Stimulated activated CD4-positive, alpha-beta T cell treated with anti-CD3 and anti-CD28 coated beads, Interleukin-2, amount 100 ng/mL, for 24 hours (primary cell): ENCODE measurements at regions not wholly inside any gene's neighbourhood (a gene's known extent, or its start where the extent isn't known, plus 50 kb on each side); places are given as distances from the start of the nearest gene placed in this dataset.
"Not testable (repeated sequence)": the region's sequence is repeated elsewhere in the genome, so short reads cannot be mapped to it uniquely, and the experiment has no call there.

ENCODE experiments used
- DNase-seq, 2 donors: peaks; one replicate each; pipeline ENCODE4 v3.0.0-alpha.2; 2020

DNA sequence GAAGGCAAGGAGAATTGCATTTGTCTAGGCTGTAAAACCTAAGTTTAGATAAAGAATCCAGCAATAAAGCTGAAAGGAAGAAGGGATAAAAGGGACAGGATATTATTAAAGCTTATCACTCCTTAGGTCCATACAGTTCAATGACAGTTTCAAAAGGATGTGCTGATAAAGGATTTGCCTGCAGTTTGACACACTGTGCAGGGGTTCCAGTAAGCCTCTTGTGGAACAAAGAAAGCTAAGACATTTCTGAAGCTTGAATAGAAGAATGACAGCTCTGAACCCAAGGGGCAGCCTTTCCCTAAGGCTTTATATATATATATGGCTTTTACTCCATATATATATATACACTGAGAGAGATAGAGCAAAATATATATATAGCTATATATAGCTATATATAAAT, 276.8 kb upstream of the GRM3 start:
- DNase-seq: no peak

DNA sequence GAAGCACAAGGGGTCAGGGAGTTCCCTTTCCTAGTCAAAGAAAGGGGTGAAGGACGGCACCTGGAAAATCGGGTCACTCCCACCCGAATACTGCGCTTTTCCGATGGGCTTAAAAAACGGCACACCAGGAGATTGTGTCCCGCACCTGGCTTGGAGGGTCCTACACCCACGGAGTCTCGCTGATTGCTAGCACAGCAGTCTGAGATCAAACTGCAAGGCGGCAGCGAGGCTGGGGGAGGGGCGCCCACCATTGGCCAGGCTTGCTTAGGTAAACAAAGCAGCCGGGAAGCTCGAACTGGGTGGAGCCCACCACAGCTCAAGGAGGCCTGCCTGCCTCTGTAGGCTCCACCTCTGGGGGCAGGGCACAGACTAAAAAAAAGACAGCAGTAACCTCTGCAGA, 303.3 kb upstream of the GRM3 start:
- not testable (repeated sequence) for DNase-seq

DNA sequence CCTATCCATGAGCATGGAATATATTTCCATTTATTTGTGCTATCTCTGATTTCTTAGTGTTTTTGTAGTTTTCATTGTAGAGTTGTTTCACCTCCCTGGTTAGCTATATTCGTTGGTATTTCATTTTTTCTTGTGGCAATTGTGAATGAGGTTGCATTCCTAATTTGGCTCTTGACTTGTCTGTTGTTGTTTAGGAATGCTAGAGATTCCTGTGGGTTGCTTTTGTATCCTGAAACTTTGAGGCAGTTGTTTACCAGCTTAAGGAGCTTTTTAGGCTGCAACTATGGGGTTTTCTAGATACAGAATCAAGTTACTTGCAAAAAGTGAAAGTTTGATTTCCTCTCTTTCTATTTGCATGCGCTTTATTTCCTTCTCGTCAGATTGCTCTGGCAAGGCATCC, 304.7 kb upstream of the GRM3 start:
- no peak for DNase-seq

DNA sequence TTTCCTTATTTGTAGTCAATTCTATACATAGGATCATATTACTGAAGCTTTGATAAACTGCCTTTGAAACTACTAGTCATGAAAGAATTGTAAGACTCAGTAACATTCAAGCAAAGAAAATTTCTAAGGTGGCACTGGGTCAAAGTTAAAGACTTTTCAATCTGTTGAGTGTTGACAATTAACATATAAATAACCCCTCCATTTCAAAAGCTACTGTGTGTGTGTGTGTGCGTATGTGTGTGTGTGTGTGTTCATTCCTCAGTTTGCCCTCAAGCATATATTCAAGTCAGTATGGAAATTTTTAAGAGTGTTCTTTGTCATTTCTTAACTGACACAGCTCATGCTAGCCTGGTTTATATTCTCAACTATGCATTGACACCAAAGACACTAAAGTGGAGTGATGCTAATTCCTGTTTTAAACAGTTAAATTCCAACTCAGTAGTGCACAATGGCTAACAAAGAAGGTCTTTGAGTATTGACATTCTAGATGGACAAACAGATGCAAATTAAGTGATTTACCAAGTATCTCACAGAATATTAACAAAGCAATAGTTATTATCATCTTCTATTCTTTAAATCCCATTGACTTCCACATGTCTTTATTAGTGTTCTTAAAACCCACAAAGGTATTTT, 314.8 kb upstream of the GRM3 start:
- DNase-seq: no peak

DNA sequence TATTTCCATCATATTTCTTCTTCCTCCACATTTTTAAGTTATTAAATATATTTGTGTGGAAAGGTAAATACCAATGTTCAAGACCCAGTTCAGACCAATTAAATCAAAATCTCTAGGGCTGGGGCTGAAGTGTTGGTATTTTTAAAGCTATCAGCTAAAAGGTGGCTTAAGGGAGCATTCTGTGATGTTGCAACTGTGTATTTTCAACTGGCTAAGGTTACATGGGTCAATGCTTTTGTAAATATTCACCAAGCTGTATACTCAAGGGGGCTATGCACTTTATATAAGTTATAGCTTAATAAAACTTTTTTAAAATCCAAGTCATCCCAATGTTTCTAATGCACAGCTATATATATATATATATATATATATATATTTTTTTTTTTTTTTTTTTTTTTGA, 316.9 kb upstream of the GRM3 start:
- DNase-seq: no peak

DNA sequence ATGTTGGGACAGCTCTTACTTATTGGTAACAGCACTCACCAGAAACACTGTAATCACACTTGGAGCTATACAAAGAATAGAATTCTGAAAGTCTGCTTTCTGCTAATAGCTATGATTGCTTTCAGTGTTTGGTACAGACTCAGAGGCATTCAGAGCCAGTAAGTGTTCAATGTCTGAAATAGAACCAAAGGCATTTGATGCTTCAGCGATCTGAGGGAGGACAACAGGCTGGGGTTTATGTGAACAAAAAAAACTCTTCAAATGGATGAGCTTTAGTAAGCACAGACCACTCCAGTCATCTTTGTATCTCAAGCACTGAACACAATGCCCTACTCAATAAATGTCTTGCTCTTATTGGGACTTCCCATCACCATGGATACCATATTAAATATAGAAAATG, 322.8 kb upstream of the GRM3 start:
- no peak for DNase-seq

DNA sequence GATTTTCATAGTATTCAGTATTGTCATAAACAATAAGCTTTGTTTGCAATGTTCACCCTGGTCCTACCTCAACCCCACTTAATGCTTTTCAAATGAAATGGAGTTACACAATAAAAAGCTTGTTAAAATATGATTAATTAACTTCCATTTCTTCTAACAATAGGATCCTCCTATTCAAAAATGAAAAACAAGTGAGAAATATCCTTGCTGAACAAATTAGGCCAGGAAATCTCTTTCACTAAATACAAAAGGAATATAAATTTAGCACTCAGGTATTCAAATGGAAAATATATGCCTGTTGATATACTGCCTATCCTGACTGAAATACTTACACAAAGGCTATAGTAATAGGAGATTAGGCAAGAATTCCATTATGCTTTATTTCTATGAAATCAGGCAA, 323.4 kb upstream of the GRM3 start:
- DNase-seq: no peak

DNA sequence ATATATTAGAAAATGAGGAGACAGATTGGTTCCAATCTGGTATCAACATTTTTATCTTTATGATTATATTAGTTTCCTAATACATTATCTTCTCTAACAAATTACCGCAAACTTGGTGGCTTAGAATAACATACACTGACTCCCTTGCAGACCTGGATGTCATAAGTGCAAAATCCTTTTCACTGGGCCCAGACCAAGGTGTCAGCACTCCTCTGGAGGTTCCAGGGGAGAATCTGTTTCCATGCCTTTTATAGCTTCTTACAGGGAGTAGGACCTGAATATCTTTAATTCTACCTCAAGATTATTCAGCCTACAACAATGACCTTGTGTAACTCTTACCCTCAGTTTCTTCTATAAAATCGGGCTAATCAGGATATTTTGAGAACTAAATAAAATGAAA, 329.9 kb upstream of the GRM3 start:
- DNase-seq: no peak

DNA sequence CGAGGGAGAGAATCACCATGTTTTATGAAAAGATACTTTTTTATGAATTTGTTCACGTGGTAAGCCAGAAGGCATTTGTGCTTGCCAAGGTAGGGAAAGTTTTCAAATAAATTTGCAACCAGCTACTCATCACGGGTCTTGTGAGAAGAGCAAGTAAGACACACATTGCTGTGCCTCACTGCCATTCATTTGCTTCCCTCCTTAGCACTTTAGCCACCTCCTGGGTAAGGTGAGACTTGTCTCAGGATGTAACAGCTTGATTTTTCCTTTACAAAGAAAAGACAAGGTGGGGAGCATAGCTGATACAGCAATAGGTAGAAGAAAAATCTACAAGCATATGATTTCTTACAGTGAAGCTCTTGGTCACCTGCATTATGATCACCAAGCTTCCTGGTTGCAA, 342.4 kb upstream of the GRM3 start:
- DNase-seq: no peak

DNA sequence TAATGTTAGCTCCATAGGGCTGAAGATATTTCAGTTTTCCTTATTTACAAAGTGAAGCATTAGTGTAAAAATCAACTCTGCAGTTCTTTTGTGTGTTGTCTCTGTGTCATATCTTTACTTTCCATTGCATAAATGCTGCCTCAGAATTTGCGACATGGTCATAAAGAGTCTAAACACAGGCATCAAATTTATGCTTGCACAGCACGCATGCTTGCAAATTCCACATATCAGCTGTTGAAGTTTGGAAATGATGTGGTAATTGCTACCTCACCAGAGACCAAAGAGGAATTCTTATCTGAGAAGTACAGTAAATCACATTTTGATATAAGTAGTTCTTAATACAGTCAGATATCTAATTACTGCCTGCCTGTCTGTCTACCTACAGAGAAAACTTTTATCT, 348.2 kb upstream of the GRM3 start:
- DNase-seq: no peak

DNA sequence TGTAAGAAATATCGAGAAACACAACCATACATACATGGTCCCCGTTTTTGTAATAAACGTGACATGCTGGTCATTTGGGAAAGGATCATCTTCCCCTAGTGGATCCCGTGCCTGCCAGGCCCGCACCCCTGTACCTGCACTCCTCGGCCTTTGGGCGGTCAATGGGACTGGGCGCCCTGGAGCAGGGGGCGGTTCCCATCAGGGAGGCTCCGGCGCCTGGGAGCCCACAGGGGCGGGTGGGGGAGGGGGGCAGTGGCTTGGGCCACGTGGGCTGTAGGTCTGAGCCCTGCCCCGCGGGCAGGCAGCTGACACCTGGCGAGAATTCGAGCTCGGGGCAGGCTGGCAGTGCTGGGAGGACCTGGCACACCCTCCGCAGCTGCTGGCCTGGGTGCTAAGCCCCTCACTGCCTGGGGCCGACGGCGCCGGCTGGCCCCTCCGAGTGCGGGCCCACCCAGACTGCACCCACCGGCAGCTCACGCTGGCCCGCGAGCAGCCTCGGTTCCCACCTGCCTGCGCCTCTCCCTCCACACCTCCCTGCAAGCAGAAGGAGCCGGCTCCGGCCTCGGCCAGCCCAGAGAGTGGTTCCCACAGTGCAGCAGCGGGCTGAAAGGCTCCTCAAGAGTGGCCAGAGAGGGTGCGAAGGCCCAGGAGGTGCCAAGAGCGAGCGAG, 361.6 kb upstream of the GRM3 start:
- DNase-seq: no peak

DNA sequence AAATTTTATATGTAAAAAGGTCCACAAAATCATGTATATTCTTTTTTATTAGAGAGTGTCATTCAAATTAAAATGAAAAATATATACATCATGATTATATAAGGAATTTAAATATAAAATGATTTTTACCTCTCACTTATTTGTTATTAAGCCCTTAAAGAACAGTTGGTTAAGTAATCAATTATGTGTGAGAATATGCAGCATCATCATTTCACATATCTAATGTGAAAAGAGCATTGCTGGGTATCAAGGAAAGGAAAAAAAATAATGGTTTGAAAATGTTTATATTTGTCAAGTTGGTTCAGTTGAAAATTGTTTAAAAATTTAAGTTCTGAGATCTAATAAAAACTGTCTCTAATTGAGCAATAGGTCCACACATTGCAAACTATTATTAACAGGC, 363.6 kb upstream of the GRM3 start:
- no peak for DNase-seq

DNA sequence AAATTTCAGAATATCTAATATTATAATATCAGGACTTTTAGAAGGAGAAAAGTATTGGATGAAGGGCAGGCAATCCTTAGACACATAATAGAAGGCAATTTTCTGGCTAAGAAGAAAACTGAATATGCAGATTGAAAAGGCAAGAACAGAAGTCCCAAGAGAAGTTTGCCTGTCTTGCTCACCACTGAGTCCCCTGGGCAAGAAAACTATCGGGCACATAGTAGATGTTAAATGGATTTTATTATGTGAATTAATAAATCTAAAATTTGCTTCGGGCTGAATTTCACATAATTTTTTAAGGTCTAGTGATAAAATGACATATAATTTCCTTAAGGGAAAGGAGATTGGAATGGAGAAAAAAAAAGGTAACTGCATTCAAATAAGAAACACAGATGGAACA, 380.9 kb upstream of the GRM3 start:
- DNase-seq: no peak

DNA sequence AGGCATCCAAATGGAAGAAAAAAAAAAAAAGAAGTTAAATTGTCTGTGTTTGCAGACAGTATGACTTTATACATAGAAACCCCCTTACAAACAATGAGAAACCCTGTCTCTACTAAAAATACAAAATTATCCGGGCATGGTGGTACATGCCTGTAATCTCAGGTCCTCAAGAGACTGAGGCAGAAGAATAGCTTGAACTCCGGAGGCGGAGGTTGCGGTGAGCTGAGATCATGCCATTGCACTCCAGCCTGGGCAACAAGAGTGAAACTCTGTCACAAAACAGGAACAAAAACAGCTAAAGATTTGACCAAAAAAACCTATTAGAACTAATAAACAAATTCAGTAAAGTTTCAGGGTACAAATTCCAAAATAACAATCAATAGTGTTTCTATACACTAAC, 385.8 kb upstream of the GRM3 start:
- DNase-seq: no peak

DNA sequence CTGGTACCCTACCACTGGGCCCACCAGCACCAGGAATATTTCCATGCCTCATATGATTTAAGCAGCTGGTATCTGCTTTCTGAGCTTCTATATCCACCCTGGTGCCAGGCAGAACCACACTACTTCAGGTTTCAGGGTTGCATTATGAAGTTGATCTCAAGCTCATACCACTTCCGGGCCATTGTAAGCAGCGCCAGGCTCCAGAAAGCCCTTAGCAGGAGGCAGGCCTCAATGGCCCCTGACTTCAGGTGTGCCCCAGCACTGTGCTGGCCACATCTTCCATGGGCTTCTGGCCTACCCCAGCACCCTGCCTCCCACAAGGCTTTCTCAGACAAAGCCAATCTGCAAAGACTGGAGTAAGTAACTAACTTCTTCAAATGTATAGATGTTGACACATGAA, 391.3 kb upstream of the GRM3 start:
- DNase-seq: no peak

DNA sequence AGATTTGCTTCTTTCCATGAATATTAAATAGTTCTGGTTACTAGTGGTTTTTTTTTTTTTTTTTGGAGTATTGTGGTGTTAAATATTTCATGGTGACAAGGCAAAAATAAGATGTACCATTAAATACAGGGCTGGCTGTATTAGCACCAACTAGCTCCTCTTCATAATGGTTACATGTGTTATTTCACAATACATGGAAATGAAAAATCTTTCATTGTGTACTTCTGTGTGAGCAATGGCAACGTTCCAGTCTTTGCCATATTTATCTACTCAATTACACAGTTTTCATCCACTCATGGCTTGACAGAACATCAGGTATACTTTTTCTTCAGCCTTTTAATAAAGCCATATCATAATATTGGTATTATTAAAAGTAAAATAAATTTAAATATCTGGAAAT, 394.7 kb upstream of the GRM3 start:
- no peak for DNase-seq

DNA sequence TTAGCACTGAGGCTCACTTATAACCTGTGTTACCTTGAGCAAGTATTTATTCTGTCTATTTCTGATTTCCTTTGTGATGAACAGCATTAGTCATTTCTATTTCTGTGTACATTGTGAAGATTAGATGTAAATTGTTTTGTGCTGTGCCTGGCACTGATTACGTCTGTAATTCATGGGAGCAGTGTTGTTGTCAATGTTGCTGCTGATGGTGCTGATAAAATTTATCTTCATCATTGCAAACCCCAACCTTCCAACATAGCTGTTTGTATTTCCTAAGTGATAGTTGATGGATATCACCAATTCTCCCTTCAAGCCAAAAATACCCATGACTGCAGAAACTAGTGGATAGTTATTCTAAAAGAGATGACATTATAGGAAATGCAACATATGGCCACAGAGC, 400.5 kb upstream of the GRM3 start:
- no peak for DNase-seq

DNA sequence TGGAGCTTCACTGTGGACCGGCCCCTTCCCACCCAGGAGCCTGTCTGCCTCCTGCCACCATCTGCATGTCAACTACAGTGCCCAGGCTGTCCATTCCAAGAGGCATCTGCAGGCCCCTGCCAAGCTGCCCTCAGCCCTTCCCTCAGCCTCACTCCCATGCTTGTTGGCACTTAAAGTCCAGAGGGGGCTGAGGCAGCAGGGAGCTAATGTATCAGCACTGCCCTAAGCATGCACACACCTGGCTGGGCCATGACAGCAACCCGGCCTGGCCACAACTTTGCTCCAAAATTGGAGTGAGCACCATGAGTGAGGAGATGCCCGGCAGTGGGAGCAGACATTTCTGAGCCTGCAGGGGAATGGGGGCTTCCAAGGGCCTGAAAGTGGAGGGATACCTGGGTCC, 417.5 kb upstream of the GRM3 start:
- no peak for DNase-seq

DNA sequence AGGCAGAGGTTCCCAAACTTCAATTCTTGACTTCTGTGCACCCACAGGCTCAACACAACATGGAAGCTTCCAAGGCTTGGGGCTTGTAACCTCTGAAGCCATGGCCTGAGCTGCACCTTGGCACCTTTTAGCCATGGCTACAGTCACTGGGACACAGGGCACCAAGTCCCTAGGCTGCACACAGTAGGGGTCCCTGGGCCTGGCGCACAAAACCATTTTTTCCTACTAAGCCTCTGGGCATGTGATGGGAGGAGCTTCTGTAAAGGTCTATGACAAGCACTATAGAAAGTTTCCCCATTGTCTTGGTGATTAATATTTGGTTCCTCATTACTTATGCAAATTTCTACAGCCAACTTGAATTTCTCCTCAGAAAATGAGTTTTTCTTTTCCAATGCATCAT, 420.9 kb upstream of the GRM3 start:
- no peak for DNase-seq

DNA sequence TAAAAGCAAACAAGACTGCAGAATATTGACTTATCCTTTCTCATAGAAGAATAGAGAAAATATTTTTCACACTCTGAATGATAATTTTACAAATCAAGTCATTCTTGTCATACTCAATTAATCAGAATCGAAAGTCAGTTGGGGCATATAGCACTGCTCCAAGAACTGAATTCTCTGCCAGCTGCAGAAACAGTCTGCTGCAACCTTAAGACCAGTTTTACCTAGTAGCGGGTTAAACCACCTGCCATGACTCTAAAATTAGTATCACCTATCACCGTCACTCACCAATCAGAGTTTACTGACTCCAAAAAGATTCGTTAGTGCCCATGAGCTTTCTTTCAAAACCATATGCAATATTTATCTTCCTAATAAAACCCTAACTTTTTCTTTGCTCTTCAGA, 429.0 kb upstream of the GRM3 start:
- DNase-seq: no peak

DNA sequence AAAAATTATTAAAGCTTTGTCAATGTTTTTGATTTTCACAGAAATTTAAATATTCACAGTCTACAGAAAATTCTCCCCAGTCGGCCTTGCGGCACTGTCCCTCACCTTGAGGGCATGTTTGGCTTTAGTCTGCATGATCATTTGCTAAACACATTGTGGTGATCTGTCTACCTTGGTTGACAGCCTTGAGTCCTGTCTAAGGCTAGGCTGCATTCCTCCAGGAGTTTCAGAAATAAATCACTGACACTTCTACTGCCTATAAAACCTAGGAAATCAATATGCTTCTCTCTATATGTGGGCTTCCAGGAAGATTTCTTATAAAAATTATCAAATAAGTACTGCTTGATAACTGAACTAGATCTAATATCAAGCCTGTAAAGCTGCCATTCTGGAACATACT, 430.7 kb upstream of the GRM3 start:
- DNase-seq: no peak

DNA sequence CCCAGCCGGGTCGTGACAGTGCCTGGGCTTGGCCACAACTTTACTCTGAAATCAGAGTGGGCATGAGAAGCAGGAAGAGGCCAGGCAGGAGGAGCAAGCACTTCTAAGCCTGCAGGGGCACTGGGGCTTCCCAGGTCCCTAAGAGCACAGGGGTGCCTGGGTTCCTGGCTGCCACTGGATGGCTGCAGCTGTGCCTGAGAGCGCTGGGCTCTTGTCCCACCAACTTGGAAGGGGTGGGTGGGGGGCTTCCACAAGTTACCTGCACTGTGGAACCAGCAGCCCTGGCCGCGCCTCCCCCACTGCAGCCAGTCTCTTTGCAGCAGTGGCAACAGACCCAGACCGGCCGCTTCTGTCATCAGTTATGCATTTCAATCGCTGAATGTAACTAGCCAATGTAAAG, 434.7 kb upstream of the GRM3 start:
- no peak for DNase-seq

DNA sequence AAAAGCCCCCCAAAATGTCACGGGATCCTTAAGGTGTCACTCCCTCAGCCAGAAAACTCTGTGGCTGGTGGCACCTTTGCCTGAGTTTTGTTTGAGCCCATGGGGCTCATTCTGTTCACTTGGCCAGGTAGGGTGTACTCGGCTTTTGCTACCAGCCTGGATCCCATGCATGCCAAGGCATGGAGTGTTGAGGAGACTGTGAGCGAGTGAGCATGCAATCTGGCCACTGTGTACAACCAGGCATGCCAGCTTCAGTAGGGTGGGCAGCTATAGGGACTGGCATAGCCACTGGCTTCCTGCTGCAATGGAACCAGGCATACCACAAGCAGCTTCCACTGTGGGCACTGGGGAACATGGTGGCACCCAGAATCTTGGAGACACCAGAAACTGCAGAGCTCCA, 436.0 kb upstream of the GRM3 start:
- no peak for DNase-seq

DNA sequence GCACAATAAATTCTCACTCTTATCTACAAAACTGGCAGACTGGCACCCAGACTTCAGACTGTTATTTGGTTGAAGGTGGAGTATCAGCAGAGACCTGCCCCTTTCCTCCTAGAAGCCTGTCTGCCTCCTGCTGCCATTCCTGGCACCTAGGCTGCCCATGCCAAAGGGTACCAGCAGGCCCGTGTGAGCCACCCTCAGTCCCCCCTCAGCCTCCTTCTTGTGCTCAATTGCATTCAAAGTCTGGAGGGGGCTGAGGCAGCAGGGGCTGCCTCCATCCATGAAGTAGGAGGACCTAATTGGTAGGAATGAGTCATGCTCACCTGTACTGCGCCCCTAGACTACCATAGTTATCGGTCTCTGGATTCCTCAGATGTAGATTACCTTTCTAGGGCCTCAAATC, 440.9 kb upstream of the GRM3 start:
- DNase-seq: no peak

DNA sequence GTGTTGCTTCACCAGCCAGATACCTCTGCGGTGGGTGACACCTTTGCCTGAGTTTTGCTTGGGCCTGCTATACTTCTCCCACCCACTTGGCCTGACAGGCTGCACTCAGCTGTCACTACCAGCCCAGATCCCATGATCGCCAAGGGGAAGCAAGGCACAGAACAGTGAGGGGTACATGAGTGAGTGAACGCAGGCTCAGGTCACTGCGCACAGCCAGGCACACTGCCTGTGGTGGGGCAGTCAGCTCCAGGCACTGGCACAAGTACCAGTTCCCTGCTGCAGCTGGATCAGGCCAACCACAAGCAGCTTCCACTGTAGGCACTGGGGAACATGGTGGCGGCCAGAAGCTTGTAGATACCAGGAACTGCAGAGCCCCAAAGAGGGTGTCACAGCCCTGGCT, 441.9 kb upstream of the GRM3 start:
- no peak for DNase-seq
